Astrocyte (in vitro differentiated cells and primary cell): ENCODE measurements at regions not wholly inside any gene's neighbourhood (a gene's known extent, or its start where the extent isn't known, plus 50 kb on each side); places are given as distances from the start of the nearest gene placed in this dataset.

ENCODE experiments used
- CTCF ChIP-seq: IDR thresholded peaks from 2 replicates; pipeline ENCODE4 v1.5.1; 2011; ENCODE audit warnings: low read depth, mild to moderate bottlenecking, inconsistent platforms, low read length, moderate library complexity; ENCODE audit not compliant: insufficient read depth
- EZH2 ChIP-seq: IDR thresholded peaks from 2 replicates; pipeline ENCODE4 v1.6.1; 2012; ENCODE audit warnings: mild to moderate bottlenecking, low read length, inconsistent platforms; ENCODE audit not compliant: insufficient read depth

GRCh38 chr1:55735106-55735505, 519.9 kb upstream of the USP24 start:
- no peak for TF ChIP-seq CTCF
- no peak for TF ChIP-seq EZH2
